ENCODE measurements at regions not wholly inside any gene's neighbourhood (a gene's known extent, or its start where the extent isn't known, plus 50 kb on each side); places are given as distances from the start of the nearest gene placed in this dataset.

DNA sequence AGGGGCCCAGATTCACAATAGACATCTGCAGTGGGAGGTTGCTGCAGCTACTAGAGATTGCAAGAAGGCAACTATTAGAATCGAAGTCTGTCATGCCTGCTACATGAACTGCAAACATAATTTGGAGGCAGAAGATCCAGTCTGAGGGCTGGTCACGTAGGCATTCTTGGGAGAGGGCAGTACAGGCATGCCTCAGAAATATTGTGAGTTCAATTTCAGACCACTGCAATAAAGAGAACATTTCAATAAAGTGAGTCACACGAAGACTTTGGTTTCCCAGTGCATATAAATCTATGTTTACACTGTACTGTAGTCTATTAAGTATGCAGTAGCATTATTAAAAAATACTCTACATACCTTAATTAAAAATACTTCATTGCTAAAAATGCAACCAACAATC lies 585.8 kb upstream of the FAT1 start:
- TF ChIP-seq TARDBP (IDR thresholded peaks at IDR 0.05) (no peak), ELF4 (IDR thresholded peaks at IDR 0.05) (no peak), BHLHE40 (IDR thresholded peaks at IDR 0.05; ENCODE audit: borderline replicate concordance) (no peak), SUZ12 (IDR thresholded peaks at IDR 0.05) (no peak), LEF1 (IDR thresholded peaks at IDR 0.05; ENCODE audit: borderline replicate concordance) (no peak), SP1 (IDR thresholded peaks at IDR 0.05) (no peak), ZNF384 (IDR thresholded peaks at IDR 0.05) (no peak), HDGF (IDR thresholded peaks at IDR 0.05; ENCODE audit: borderline replicate concordance) (no peak)
